HepG2 (cell line): ENCODE measurements at regions not wholly inside any gene's neighbourhood (a gene's known extent, or its start where the extent isn't known, plus 50 kb on each side); places are given as distances from the start of the nearest gene placed in this dataset.

Experiments used
- ATAC-seq: fragments of 200-7000 bp; cut with Tn5 transposase; 3 replicates; pipeline ENCODE4 v1.9.1; 2020; ENCODE audit warnings: mild to moderate bottlenecking, moderate library complexity
- BruUV-seq: library from RNA; stranded (reverse); fragments of 400-500 nt; replicated peaks from 2 replicates; lab custom pipeline; 2021; lab: Mats Ljungman, UMichigan
- CTCF ChIA-PET: fragments of 300-600 bp; formaldehyde crosslinking; extraction: SDS; loops from one replicate; lab custom pipeline; 2021; ENCODE audit warnings: low total read pairs, inconsistent platforms, low intra/inter-chr PET ratio; lab: Yijun Ruan, JAX
- POLR2A ChIA-PET: fragments of 350-600 bp; sonication (Branson Sonifier 250); formaldehyde crosslinking; loops from one replicate; lab custom pipeline; 2020; ENCODE audit warnings: antibody characterized with exemption, inconsistent platforms; lab: Yijun Ruan, JAX
- DNase-seq: peaks from one replicate; pipeline ENCODE4 v3.0.0-alpha.2; 2015; ENCODE audit warnings: low spot score
- FAIRE-seq: peaks from 3 replicates; lab custom pipeline; 2011; peaks lifted over from hg19 to GRCh38; lab: Jason Lieb, UNC
- H2AFZ ChIP-seq: one replicate; pipeline ENCODE4 v1.6.1; 2011; ENCODE audit warnings: low read length, inconsistent platforms
- H3K27ac ChIP-seq: fragments of 300-600 bp; 3 replicates; pipeline ENCODE4 v1.8.0; 2011; ENCODE audit warnings: mixed run types, mild to moderate bottlenecking, mixed read lengths, low read length, inconsistent platforms; ENCODE audit not compliant: insufficient read depth; ENCODE audit errors: extremely low read length
- H3K27me3 ChIP-seq, 2 experiments: fragments of 200-600 bp in 1 of 2; 2 replicates in 1 of 2; 3 replicates in 1 of 2; pipeline versions ENCODE4 v1.6.0 to v1.8.0; 2011; ENCODE audit warnings: low read length in 2 of 2, mild to moderate bottlenecking in 2 of 2, moderate library complexity in 2 of 2, inconsistent platforms in 1 of 2; ENCODE audit not compliant: insufficient read depth in 2 of 2, control insufficient read depth in 1 of 2
- H3K36me3 ChIP-seq, 2 experiments: fragments of 200-600 bp in 1 of 2; replicated peaks in 1 of 2; 2 replicates in 1 of 2; 3 replicates in 1 of 2; pipeline versions ENCODE4 v1.5.1 to v1.8.0; 2011; ENCODE audit warnings: low read length in 2 of 2, inconsistent platforms in 1 of 2; ENCODE audit not compliant: insufficient read depth in 2 of 2, control insufficient read depth in 1 of 2
- H3K4me1 ChIP-seq: 2 replicates; pipeline ENCODE4 v1.5.1; 2012; ENCODE audit warnings: low read length, inconsistent platforms; ENCODE audit not compliant: insufficient read depth
- H3K4me2 ChIP-seq: 2 replicates; pipeline ENCODE4 v1.6.0; 2011; ENCODE audit warnings: low read depth, low read length, inconsistent platforms
- H3K4me3 ChIP-seq, 3 experiments: fragments of 200-600 bp in 1 of 3; sonication (generic), shearing (Covaris generic) in 1 of 3; replicated peaks in 1 of 3; 2 replicates each; pipeline ENCODE4 v1.5.1; 2011 to 2016; ENCODE audit warnings: low read length in 3 of 3, inconsistent platforms in 2 of 3, low read depth in 2 of 3, mild to moderate bottlenecking in 2 of 3, control low read depth in 1 of 3, mixed read lengths in 1 of 3; ENCODE audit not compliant: insufficient read depth in 1 of 3
- H3K79me2 ChIP-seq: one replicate; pipeline ENCODE4 v1.6.1; 2011; ENCODE audit warnings: low read length, inconsistent platforms; ENCODE audit not compliant: insufficient read depth
- H3K9ac ChIP-seq: 2 replicates; pipeline ENCODE4 v1.6.0; 2011; ENCODE audit warnings: mild to moderate bottlenecking, low read depth, low read length, inconsistent platforms; ENCODE audit not compliant: insufficient read depth
- H3K9me3 ChIP-seq: 2 replicates; pipeline ENCODE4 v1.5.1; 2012; ENCODE audit warnings: mild to moderate bottlenecking, low read length
- H4K20me1 ChIP-seq: 2 replicates; pipeline ENCODE4 v1.6.0; 2011; ENCODE audit warnings: inconsistent platforms, mild to moderate bottlenecking, low read length, moderate library complexity; ENCODE audit not compliant: insufficient read depth
- BRCA1 ChIP-seq: sonication (generic); formaldehyde crosslinking; IDR thresholded peaks from 2 replicates; pipeline ENCODE4 v1.4.0; 2020; ENCODE audit warnings: missing genetic modification reagents
- CHD4 ChIP-seq: fragments of 200-600 bp; sonication (generic); IDR thresholded peaks from 2 replicates; pipeline ENCODE4 v1.7.0; 2017; ENCODE audit warnings: mild to moderate bottlenecking, low read length, borderline replicate concordance
- CREM ChIP-seq, 2 experiments: sonication (generic) in 1 of 2; formaldehyde crosslinking in 1 of 2; IDR thresholded peaks; 2 replicates each; pipeline versions ENCODE4 v1.4.0 to v1.6.1; 2016 to 2020; ENCODE audit warnings: antibody characterized with exemption in 1 of 2, mild to moderate bottlenecking in 1 of 2, missing genetic modification reagents in 1 of 2
- GTF2F1 ChIP-seq: fragments of 150-350 bp; IDR thresholded peaks from 2 replicates; pipeline ENCODE4 v1.6.1; 2014; ENCODE audit warnings: low read length
- NBN ChIP-seq: fragments of 450-650 bp; conservative IDR thresholded peaks from 2 replicates; pipeline ENCODE4 v1.6.1; 2017
- SNAI1 ChIP-seq: sonication (generic); formaldehyde crosslinking; IDR thresholded peaks from 2 replicates; pipeline ENCODE4 v1.5.0; 2020; ENCODE audit warnings: mild to moderate bottlenecking, missing genetic modification reagents, borderline replicate concordance
- SP1 ChIP-seq, 2 experiments: fragments of 450-650 bp in 1 of 2; sonication (generic) in 1 of 2; formaldehyde crosslinking in 1 of 2; IDR thresholded peaks; 2 replicates each; pipeline versions ENCODE4 v1.4.0 to v1.6.1; 2016 to 2020; ENCODE audit warnings: missing genetic modification reagents in 1 of 2
- TP53 ChIP-seq: sonication (generic); formaldehyde crosslinking; conservative IDR thresholded peaks from 2 replicates; pipeline ENCODE4 v1.4.0; 2020; ENCODE audit warnings: missing genetic modification reagents
- ZBTB20 ChIP-seq: sonication (generic); formaldehyde crosslinking; IDR thresholded peaks from 2 replicates; pipeline ENCODE4 v1.8.1; 2023; ENCODE audit warnings: missing genetic modification reagents, low read depth, mild to moderate bottlenecking, borderline replicate concordance
- ZBTB42 ChIP-seq: sonication (generic); formaldehyde crosslinking; IDR thresholded peaks from 2 replicates; pipeline ENCODE4 v1.5.0; 2020; ENCODE audit warnings: mild to moderate bottlenecking, missing genetic modification reagents
- ZNF326 ChIP-seq: sonication (generic); formaldehyde crosslinking; IDR thresholded peaks from 2 replicates; pipeline ENCODE4 v1.4.0; 2020; ENCODE audit warnings: missing genetic modification reagents, borderline replicate concordance
- ZNF33A ChIP-seq: sonication (generic); formaldehyde crosslinking; IDR thresholded peaks from 2 replicates; pipeline ENCODE4 v1.5.1; 2020; ENCODE audit warnings: missing genetic modification reagents, mild to moderate bottlenecking, moderate library complexity, borderline replicate concordance
- ZNF468 ChIP-seq: sonication (generic); formaldehyde crosslinking; IDR thresholded peaks from 2 replicates; pipeline ENCODE4 v1.8.0; 2022; ENCODE audit warnings: mild to moderate bottlenecking, moderate library complexity, missing genetic modification reagents
- ZNF619 ChIP-seq: sonication (generic); formaldehyde crosslinking; IDR thresholded peaks from 2 replicates; pipeline ENCODE4 v1.4.0; 2020; ENCODE audit warnings: mild to moderate bottlenecking, missing genetic modification reagents
- ZNF775 ChIP-seq: sonication (generic); formaldehyde crosslinking; IDR thresholded peaks from 2 replicates; pipeline ENCODE4 v1.4.0; 2020; ENCODE audit warnings: missing genetic modification reagents, mild to moderate bottlenecking, moderate library complexity, borderline replicate concordance
- WGBS: methylation state at CpG from one replicate; pipeline ENCODE4 v1.1.6; 2017; ENCODE audit warnings: low lambda C conversion rate; 5-methylcytosine and 5-hydroxymethylcytosine counted together
- in situ Hi-C: cut with HindIII; loops from 2 replicates; pipeline ENCODE4 v1.10.0; 2017; ENCODE audit warnings: low pct_unique_long_range_greater_than_20kb; ENCODE audit not compliant: extremely low pct_ligation_motif_present
- intact Hi-C: fragments of 100-400 bp; cut with micrococcal nuclease; formaldehyde crosslinking; loops from one replicate; pipeline ENCODE4 v1.10.0; 2022; ENCODE audit not compliant: unreplicated experiment
- TF ChIP-seq, protein P1 (sequence below): sonication (generic); formaldehyde crosslinking; IDR thresholded peaks from 2 replicates; pipeline ENCODE4 v1.4.0; 2020; ENCODE audit warnings: mild to moderate bottlenecking, missing genetic modification reagents
- TF ChIP-seq, protein P2 (sequence below): sonication (generic); formaldehyde crosslinking; IDR thresholded peaks from 2 replicates; pipeline ENCODE4 v1.4.0; 2020; ENCODE audit warnings: missing genetic modification reagents
- TF ChIP-seq, protein P3 (sequence below): IDR thresholded peaks from 2 replicates; pipeline ENCODE4 v1.6.1; 2016; ENCODE audit warnings: missing compliant biosample characterization, missing genetic modification reagents, borderline replicate concordance
- TF ChIP-seq, protein P4 (sequence below): sonication (generic); formaldehyde crosslinking; IDR thresholded peaks from 2 replicates; pipeline ENCODE4 v1.8.0; 2022; ENCODE audit warnings: low read depth, missing genetic modification reagents
- TF ChIP-seq, protein P5 (sequence below): sonication (generic); formaldehyde crosslinking; IDR thresholded peaks from 2 replicates; pipeline ENCODE4 v1.5.0; 2020; ENCODE audit warnings: mild to moderate bottlenecking, missing genetic modification reagents, borderline replicate concordance

DNA sequence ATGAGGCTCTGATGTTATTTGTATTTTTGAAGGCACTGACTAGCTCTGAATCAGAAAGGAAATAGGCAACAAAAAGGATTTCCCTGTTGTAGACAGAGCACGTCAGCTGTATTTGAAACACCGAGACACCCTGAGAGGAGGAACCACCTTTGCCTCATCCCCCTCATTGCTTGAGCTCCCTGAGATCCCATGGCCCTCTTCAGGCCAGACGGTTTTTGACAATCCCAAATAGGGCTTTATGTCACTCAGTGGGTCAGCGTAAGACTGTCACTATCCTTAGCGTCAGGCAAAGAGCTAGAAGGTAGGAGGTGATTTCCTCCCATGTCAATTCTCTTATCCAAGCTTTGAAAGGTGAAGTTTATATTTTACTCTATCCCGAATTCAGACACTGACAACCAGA, 254.3 kb downstream of the ZNF621 start:
- no peak for FAIRE-seq
- no peak overlapping the region for H3K27ac ChIP-seq
- H3K4me3 ChIP-seq: no peak overlapping the region
- ChIA-PET CTCF (no interaction called here), POLR2A (no interaction called here)
- WGBS: 54% methylated on average over 6 of the region's 6 CpGs
- in situ Hi-C loops (no loop called here), intact Hi-C loops (no loop called here)
- ATAC-seq: no peak
- no TSS peak for BruUV-seq
- H4K20me1 ChIP-seq: no peaks in the 10 kb centered on the region
- DNase-seq: no peak
- H3K36me3 ChIP-seq: no peaks in the 10 kb centered on the region
- peaks cover 0 to 8% of the 10 kb centered on the region in 2 experiments; a peak in 1 of 5 replicates for H3K27me3 ChIP-seq
- H3K4me2 ChIP-seq: no peak overlapping the region
- H3K9ac ChIP-seq: no peak overlapping the region
- H3K4me1 ChIP-seq: peaks cover 21% of the 10 kb centered on the region
- H2AFZ ChIP-seq: no peak overlapping the region
- TF ChIP-seq SP1 (IDR thresholded peaks at IDR 0.05): no peak
- TF ChIP-seq SP1 (CRISPR knock-in tag; IDR thresholded peaks at IDR 0.05): no peak
- TF ChIP-seq, protein P1, sequence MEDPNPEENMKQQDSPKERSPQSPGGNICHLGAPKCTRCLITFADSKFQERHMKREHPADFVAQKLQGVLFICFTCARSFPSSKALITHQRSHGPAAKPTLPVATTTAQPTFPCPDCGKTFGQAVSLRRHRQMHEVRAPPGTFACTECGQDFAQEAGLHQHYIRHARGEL (CRISPR knock-in tag): no peak
- TF ChIP-seq, protein P2, sequence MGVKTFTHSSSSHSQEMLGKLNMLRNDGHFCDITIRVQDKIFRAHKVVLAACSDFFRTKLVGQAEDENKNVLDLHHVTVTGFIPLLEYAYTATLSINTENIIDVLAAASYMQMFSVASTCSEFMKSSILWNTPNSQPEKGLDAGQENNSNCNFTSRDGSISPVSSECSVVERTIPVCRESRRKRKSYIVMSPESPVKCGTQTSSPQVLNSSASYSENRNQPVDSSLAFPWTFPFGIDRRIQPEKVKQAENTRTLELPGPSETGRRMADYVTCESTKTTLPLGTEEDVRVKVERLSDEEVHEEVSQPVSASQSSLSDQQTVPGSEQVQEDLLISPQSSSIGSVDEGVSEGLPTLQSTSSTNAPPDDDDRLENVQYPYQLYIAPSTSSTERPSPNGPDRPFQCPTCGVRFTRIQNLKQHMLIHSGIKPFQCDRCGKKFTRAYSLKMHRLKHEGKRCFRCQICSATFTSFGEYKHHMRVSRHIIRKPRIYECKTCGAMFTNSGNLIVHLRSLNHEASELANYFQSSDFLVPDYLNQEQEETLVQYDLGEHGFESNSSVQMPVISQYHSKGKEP: no peak
- no peak for TF ChIP-seq ZBTB42 (CRISPR knock-in tag)
- TF ChIP-seq SNAI1: no peak
- no peak for TF ChIP-seq ZNF619 (CRISPR knock-in tag)
- no peak for TF ChIP-seq TP53 (CRISPR knock-in tag)
- TF ChIP-seq, protein P3, sequence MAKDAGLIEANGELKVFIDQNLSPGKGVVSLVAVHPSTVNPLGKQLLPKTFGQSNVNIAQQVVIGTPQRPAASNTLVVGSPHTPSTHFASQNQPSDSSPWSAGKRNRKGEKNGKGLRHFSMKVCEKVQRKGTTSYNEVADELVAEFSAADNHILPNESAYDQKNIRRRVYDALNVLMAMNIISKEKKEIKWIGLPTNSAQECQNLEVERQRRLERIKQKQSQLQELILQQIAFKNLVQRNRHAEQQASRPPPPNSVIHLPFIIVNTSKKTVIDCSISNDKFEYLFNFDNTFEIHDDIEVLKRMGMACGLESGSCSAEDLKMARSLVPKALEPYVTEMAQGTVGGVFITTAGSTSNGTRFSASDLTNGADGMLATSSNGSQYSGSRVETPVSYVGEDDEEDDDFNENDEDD (CRISPR knock-in tag): no peak
- no peak for TF ChIP-seq ZNF33A (CRISPR knock-in tag)
- no peak for TF ChIP-seq CHD4
- TF ChIP-seq, protein P4, sequence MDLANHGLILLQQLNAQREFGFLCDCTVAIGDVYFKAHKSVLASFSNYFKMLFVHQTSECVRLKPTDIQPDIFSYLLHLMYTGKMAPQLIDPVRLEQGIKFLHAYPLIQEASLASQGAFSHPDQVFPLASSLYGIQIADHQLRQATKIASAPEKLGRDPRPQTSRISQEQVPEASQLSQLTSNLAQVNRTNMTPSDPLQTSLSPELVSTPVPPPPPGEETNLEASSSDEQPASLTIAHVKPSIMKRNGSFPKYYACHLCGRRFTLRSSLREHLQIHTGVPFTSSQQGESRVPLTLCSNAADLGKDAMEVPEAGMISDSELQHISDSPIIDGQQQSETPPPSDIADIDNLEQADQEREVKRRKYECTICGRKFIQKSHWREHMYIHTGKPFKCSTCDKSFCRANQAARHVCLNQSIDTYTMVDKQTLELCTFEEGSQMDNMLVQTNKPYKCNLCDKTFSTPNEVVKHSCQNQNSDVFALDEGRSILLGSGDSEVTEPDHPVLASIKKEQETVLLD (CRISPR knock-in tag): no peak
- no peak for TF ChIP-seq ZNF468
- TF ChIP-seq GTF2F1: no peak
- TF ChIP-seq ZNF775 (CRISPR knock-in tag): no peak
- TF ChIP-seq, protein P5, sequence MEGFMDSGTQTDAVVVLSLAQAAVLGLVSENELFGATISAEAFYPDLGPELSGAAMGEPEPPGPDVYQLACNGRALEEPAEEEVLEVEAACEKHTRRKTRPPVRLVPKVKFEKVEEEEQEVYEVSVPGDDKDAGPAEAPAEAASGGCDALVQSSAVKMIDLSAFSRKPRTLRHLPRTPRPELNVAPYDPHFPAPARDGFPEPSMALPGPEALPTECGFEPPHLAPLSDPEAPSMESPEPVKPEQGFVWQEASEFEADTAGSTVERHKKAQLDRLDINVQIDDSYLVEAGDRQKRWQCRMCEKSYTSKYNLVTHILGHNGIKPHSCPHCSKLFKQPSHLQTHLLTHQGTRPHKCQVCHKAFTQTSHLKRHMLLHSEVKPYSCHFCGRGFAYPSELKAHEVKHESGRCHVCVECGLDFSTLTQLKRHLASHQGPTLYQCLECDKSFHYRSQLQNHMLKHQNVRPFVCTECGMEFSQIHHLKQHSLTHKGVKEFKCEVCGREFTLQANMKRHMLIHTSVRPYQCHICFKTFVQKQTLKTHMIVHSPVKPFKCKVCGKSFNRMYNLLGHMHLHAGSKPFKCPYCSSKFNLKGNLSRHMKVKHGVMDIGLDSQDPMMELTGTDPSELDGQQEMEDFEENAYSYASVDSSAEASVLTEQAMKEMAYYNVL (CRISPR knock-in tag): no peak
- TF ChIP-seq NBN: no peak
- no peak for TF ChIP-seq ZNF326 (CRISPR knock-in tag)
- TF ChIP-seq ZBTB20 (CRISPR knock-in tag): no peak
- no peak for TF ChIP-seq BRCA1 (CRISPR knock-in tag)
- no peak for TF ChIP-seq CREM (IDR thresholded peaks at IDR 0.05)
- no peak for TF ChIP-seq CREM (CRISPR knock-in tag; IDR thresholded peaks at IDR 0.05)
- H3K79me2 ChIP-seq: no peaks in the 10 kb centered on the region
- no peaks in the 10 kb centered on the region for H3K9me3 ChIP-seq
